A673 (cell line): ENCODE measurements at regions not wholly inside any gene's neighbourhood (a gene's known extent, or its start where the extent isn't known, plus 50 kb on each side); places are given as distances from the start of the nearest gene placed in this dataset.

Experiments used
- BruUV-seq: library from RNA; stranded (reverse); fragments of 400-500 nt; replicated peaks from 2 replicates; lab custom pipeline; 2021; lab: Mats Ljungman, UMichigan
- CTCF ChIA-PET: fragments of 300-600 bp; sonication (Branson Sonifier 250); formaldehyde crosslinking; loops from one replicate; lab custom pipeline; 2022; ENCODE audit warnings: antibody characterized with exemption; lab: Charles Lee
- POLR2A ChIA-PET: fragments of 300-600 bp; sonication (Branson Sonifier 250); formaldehyde crosslinking; loops from one replicate; lab custom pipeline; 2022; ENCODE audit warnings: antibody characterized with exemption; ENCODE audit not compliant: low non-redundant PET; lab: Charles Lee
- DNase-seq: peaks from one replicate; pipeline ENCODE4 v3.0.0-alpha.2; 2015; ENCODE audit warnings: low spot score
- H3K27ac ChIP-seq: fragments of 200-600 bp; sonication (generic); 2 replicates; pipeline ENCODE4 v1.5.1; 2016; ENCODE audit warnings: mixed run types, low read depth, mild to moderate bottlenecking, mixed read lengths, antibody characterized with exemption, low read length; ENCODE audit not compliant: poor library complexity, severe bottlenecking
- H3K27me3 ChIP-seq: fragments of 200-600 bp; sonication (generic); replicated peaks from 2 replicates; pipeline ENCODE4 v1.6.1; 2017; ENCODE audit warnings: mixed run types, low read depth, mild to moderate bottlenecking, mixed read lengths, antibody characterized with exemption, low read length; ENCODE audit not compliant: insufficient read depth, poor library complexity
- H3K36me3 ChIP-seq: fragments of 200-600 bp; sonication (generic); 2 replicates; pipeline ENCODE4 v1.6.1; 2016; ENCODE audit warnings: mixed run types, mild to moderate bottlenecking, mixed read lengths, antibody characterized with exemption, low read length; ENCODE audit not compliant: insufficient read depth, poor library complexity, severe bottlenecking
- H3K4me1 ChIP-seq: fragments of 200-600 bp; sonication (generic); 2 replicates; pipeline ENCODE4 v1.6.1; 2017; ENCODE audit warnings: mixed run types, mild to moderate bottlenecking, mixed read lengths, antibody characterized with exemption, low read length; ENCODE audit not compliant: insufficient read depth, poor library complexity, severe bottlenecking
- H3K4me3 ChIP-seq: fragments of 200-600 bp; sonication (generic); 2 replicates; pipeline ENCODE4 v1.5.1; 2016; ENCODE audit warnings: low read depth, mixed run types, mild to moderate bottlenecking, mixed read lengths, low read length; ENCODE audit not compliant: poor library complexity, severe bottlenecking
- H3K9me3 ChIP-seq: fragments of 200-600 bp; sonication (generic); 2 replicates; pipeline ENCODE4 v1.6.1; 2016; ENCODE audit warnings: mixed run types, low read depth, mild to moderate bottlenecking, mixed read lengths, antibody characterized with exemption, low read length; ENCODE audit not compliant: poor library complexity, severe bottlenecking
- EZH2 ChIP-seq: fragments of 200-600 bp; sonication (generic); IDR thresholded peaks from 2 replicates; pipeline ENCODE4 v1.6.1; 2017; ENCODE audit warnings: borderline replicate concordance, low read depth, mild to moderate bottlenecking, mixed read lengths, antibody characterized with exemption, low read length; ENCODE audit not compliant: poor library complexity, severe bottlenecking
- intact Hi-C: fragments of 100-400 bp; cut with micrococcal nuclease; formaldehyde crosslinking; loops from one replicate; pipeline ENCODE4 v1.10.0; 2022; ENCODE audit not compliant: unreplicated experiment
- TF ChIP-seq, protein P1 (sequence below): fragments of 300-800, 200-600 bp; sonication (generic); conservative IDR thresholded peaks from 2 replicates; pipeline ENCODE4 v1.5.1; 2017; ENCODE audit warnings: low read depth, mild to moderate bottlenecking, antibody characterized with exemption, low read length, moderate library complexity, mixed read lengths

DNA sequence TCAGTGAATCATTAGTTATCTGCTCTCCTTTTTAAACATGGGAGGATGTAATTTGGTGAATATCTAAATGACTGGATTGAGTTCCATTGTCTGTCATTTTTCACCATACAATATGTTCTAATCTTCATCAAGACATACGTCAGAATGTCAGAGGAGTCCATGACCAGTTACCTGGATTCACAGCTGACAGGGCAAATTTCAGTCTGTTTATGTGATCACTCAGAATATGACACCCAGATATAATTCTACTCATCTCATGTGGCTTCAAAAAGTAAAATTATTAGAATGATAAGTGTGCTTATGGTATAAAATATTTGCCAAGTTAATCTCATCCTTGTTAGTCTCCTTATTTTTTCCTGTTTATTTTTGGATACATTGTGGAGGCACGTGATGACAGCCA, 150.2 kb downstream of the CDC14C start:
- Histone ChIP-seq H3K27me3 (no peaks in the 10 kb centered on the region), H3K9me3 (peaks cover 10% of the 10 kb centered on the region), H3K27ac (no peak overlapping the region), H3K36me3 (no peaks in the 10 kb centered on the region), H3K4me3 (no peak overlapping the region), H3K4me1 (no peaks in the 10 kb centered on the region)
- DNase-seq = no peak
- CTCF ChIA-PET = no interaction called here
- POLR2A ChIA-PET = no interaction called here
- no TSS peak for BruUV-seq
- TF ChIP-seq, protein P1, sequence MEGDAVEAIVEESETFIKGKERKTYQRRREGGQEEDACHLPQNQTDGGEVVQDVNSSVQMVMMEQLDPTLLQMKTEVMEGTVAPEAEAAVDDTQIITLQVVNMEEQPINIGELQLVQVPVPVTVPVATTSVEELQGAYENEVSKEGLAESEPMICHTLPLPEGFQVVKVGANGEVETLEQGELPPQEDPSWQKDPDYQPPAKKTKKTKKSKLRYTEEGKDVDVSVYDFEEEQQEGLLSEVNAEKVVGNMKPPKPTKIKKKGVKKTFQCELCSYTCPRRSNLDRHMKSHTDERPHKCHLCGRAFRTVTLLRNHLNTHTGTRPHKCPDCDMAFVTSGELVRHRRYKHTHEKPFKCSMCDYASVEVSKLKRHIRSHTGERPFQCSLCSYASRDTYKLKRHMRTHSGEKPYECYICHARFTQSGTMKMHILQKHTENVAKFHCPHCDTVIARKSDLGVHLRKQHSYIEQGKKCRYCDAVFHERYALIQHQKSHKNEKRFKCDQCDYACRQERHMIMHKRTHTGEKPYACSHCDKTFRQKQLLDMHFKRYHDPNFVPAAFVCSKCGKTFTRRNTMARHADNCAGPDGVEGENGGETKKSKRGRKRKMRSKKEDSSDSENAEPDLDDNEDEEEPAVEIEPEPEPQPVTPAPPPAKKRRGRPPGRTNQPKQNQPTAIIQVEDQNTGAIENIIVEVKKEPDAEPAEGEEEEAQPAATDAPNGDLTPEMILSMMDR = no peak
- TF ChIP-seq EZH2 = no peak
- intact Hi-C loops = no loop called here

DNA sequence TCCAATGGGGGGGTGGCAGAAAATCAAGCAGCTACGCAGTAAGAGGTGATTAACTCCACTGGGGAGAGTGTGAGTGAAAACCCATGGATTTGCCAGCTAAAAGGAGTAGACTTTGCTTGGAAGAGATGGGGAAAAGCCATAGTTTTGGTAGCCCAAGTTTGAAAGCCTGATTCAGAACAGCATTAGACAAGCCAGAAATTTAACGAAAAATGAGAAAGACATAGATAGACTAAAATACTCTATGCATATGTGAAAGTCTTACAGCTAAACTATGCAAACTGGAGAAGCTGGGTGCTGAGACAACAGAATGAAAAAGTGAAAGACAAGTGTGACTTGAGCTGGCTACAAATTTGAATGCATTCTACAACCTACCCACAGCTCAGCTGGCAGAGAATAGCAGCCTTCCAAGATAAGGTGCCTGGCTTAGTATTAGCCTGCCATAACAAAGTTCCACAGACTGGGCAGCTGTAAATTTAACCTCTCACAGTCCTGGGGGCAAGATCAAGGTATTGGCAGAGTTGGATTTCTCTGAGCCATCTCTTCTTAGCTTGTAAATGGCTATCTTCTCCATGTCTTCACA, 156.6 kb downstream of the CDC14C start:
- BruUV-seq = no TSS peak
- ChIA-PET POLR2A (no interaction called here), CTCF (no interaction called here)
- peaks cover 19% of the 10 kb centered on the region for H3K9me3 ChIP-seq
- no peak for DNase-seq
- no peaks in the 10 kb centered on the region for H3K27me3 ChIP-seq
- no peak overlapping the region for H3K27ac ChIP-seq
- H3K4me3 ChIP-seq = no peak overlapping the region
- no peaks in the 10 kb centered on the region for H3K36me3 ChIP-seq
- H3K4me1 ChIP-seq = no peaks in the 10 kb centered on the region
- TF ChIP-seq, protein P1 = no peak
- no peak for TF ChIP-seq EZH2
- intact Hi-C loops = no loop called here

DNA sequence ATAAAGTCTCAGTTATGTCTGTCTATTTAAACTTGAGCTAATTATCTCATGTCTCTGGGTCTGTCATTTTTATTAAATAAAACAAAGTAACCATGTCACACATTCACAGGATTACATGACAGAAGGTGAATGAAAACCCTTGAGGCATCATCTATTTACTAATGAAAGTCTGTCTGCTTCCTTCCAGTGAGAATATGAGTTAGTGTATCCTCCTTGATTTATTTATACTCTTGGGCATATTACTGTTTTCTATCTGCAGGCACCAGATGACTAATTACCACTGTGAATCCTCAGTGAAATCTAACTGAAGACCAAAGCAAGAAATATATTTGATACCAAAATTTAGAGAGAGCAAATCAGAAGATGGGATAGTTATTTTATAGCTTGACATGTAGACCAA, 163.7 kb downstream of the CDC14C start:
- Histone ChIP-seq H3K27ac (no peak overlapping the region), H3K36me3 (no peaks in the 10 kb centered on the region), H3K4me1 (no peaks in the 10 kb centered on the region), H3K4me3 (no peak overlapping the region), H3K9me3 (peaks cover 10% of the 10 kb centered on the region), H3K27me3 (no peaks in the 10 kb centered on the region)
- CTCF ChIA-PET = no interaction called here
- POLR2A ChIA-PET = no interaction called here
- BruUV-seq = no TSS peak
- TF ChIP-seq, protein P1 = no peak
- no peak for TF ChIP-seq EZH2
- no peak for DNase-seq
- intact Hi-C loops = no loop called here
